Panc1 (cell line): ENCODE measurements at regions not wholly inside any gene's neighbourhood (a gene's known extent, or its start where the extent isn't known, plus 50 kb on each side); places are given as distances from the start of the nearest gene placed in this dataset.

Experiments
- POLR2AphosphoS5 ChIP-seq: IDR thresholded peaks from 2 replicates; pipeline ENCODE4 v1.6.1; 2012; ENCODE audit warnings: mild to moderate bottlenecking, low read depth, low read length, moderate library complexity
- TCF7L2 ChIP-seq: IDR thresholded peaks from 2 replicates; pipeline ENCODE4 v1.6.1; 2011; ENCODE audit warnings: mild to moderate bottlenecking, low read depth, low read length, inconsistent platforms
- TF ChIP-seq, protein P1 (sequence below): fragments of 450-650 bp; IDR thresholded peaks from 2 replicates; pipeline ENCODE4 v1.5.1; 2017; ENCODE audit warnings: mild to moderate bottlenecking
- TF ChIP-seq, protein P2 (sequence below), 2 experiments: IDR thresholded peaks; 2 replicates each; pipeline ENCODE4 v1.6.1; 2011 to 2012; ENCODE audit warnings: low read depth in 2 of 2, control low read depth in 1 of 2, low read length in 1 of 2, mild to moderate bottlenecking in 1 of 2, moderate library complexity in 1 of 2; ENCODE audit not compliant: insufficient read depth in 1 of 2

DNA sequence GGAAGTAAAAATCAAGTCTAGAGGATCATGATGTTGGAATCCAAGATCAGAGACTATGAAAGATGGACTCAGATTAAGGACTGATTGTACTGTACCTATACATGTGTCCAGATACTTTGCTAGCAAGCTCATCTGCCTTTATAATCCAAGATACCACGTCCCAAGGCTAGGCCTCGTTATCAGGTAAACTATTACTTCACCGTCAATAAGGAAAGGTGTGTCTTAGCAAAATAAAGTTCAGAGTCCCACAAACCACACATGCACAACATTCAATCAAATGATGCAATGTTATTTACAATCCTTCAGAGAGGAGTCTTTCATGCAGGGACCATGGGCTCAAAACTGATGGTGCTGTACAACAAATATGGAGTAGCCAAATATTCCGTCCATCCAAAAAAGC lies 1092.9 kb downstream of the IGSF11 start:
- TF ChIP-seq, protein P1, sequence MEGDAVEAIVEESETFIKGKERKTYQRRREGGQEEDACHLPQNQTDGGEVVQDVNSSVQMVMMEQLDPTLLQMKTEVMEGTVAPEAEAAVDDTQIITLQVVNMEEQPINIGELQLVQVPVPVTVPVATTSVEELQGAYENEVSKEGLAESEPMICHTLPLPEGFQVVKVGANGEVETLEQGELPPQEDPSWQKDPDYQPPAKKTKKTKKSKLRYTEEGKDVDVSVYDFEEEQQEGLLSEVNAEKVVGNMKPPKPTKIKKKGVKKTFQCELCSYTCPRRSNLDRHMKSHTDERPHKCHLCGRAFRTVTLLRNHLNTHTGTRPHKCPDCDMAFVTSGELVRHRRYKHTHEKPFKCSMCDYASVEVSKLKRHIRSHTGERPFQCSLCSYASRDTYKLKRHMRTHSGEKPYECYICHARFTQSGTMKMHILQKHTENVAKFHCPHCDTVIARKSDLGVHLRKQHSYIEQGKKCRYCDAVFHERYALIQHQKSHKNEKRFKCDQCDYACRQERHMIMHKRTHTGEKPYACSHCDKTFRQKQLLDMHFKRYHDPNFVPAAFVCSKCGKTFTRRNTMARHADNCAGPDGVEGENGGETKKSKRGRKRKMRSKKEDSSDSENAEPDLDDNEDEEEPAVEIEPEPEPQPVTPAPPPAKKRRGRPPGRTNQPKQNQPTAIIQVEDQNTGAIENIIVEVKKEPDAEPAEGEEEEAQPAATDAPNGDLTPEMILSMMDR: no peak
- TF ChIP-seq TCF7L2 (no peak), POLR2AphosphoS5 (no peak)
- TF ChIP-seq, protein P2, sequence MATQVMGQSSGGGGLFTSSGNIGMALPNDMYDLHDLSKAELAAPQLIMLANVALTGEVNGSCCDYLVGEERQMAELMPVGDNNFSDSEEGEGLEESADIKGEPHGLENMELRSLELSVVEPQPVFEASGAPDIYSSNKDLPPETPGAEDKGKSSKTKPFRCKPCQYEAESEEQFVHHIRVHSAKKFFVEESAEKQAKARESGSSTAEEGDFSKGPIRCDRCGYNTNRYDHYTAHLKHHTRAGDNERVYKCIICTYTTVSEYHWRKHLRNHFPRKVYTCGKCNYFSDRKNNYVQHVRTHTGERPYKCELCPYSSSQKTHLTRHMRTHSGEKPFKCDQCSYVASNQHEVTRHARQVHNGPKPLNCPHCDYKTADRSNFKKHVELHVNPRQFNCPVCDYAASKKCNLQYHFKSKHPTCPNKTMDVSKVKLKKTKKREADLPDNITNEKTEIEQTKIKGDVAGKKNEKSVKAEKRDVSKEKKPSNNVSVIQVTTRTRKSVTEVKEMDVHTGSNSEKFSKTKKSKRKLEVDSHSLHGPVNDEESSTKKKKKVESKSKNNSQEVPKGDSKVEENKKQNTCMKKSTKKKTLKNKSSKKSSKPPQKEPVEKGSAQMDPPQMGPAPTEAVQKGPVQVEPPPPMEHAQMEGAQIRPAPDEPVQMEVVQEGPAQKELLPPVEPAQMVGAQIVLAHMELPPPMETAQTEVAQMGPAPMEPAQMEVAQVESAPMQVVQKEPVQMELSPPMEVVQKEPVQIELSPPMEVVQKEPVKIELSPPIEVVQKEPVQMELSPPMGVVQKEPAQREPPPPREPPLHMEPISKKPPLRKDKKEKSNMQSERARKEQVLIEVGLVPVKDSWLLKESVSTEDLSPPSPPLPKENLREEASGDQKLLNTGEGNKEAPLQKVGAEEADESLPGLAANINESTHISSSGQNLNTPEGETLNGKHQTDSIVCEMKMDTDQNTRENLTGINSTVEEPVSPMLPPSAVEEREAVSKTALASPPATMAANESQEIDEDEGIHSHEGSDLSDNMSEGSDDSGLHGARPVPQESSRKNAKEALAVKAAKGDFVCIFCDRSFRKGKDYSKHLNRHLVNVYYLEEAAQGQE (IDR thresholded peaks at IDR 0.05; ENCODE audit: insufficient read depth in 1 of 2, low read depth in 2 of 2, low read length in 1 of 2): no peak
